Superior temporal gyrus (tissue), 1 donor: ENCODE measurements at regions not wholly inside any gene's neighbourhood (a gene's known extent, or its start where the extent isn't known, plus 50 kb on each side); places are given as distances from the start of the nearest gene placed in this dataset.

Experiments used
- DNase-seq: peaks from one replicate; pipeline ENCODE4 v3.0.0-alpha.2; 2016; ENCODE audit errors: extremely low spot score

- no peak for DNase-seq
These were observed 68.6 kb upstream of the FOXA2 start for GRCh38 chr20:22652681-22653588.

- DNase-seq: no peak
These were observed 69.6 kb upstream of the FOXA2 start for GRCh38 chr20:22653658-22654642.

GRCh38 chr20:22663528-22664025, 79.2 kb upstream of the FOXA2 start:
- DNase-seq: no peak

- DNase-seq: no peak
These were observed 82.8 kb upstream of the FOXA2 start for GRCh38 chr20:22667198-22667597.

GRCh38 chr20:22672191-22672590, 87.8 kb upstream of the FOXA2 start:
- no peak for DNase-seq

GRCh38 chr20:22673467-22673866, 89.1 kb upstream of the FOXA2 start:
- DNase-seq: no peak

GRCh38 chr20:22675341-22675740, 91.0 kb upstream of the FOXA2 start:
- DNase-seq: no peak

- DNase-seq: no peak
These were observed 94.3 kb upstream of the FOXA2 start for GRCh38 chr20:22678678-22679077.

- no peak for DNase-seq
These were observed 94.8 kb upstream of the FOXA2 start for GRCh38 chr20:22679197-22679596.

- no peak for DNase-seq
These were observed 95.8 kb upstream of the FOXA2 start for GRCh38 chr20:22680031-22680740.

- no peak for DNase-seq
These were observed 97.3 kb upstream of the FOXA2 start for GRCh38 chr20:22681591-22682248.

- DNase-seq: no peak
These were observed 98.0 kb upstream of the FOXA2 start for GRCh38 chr20:22682381-22682780.

GRCh38 chr20:22684072-22684762, 99.8 kb upstream of the FOXA2 start:
- peak; percentile 86 for DNase-seq

GRCh38 chr20:22684763-22685443, 100.5 kb upstream of the FOXA2 start:
- no peak for DNase-seq

GRCh38 chr20:22686097-22686496, 101.7 kb upstream of the FOXA2 start:
- DNase-seq: peak; percentile 55

- no peak for DNase-seq
These were observed 103.4 kb upstream of the FOXA2 start for GRCh38 chr20:22687676-22688349.

- no peak for DNase-seq
These were observed 104.1 kb upstream of the FOXA2 start for GRCh38 chr20:22688485-22688884.

- DNase-seq: no peak
These were observed 104.9 kb upstream of the FOXA2 start for GRCh38 chr20:22689266-22689665.

GRCh38 chr20:22690000-22690399, 105.6 kb upstream of the FOXA2 start:
- DNase-seq: no peak
